Body of pancreas (tissue), 4 donors: ENCODE measurements at regions not wholly inside any gene's neighbourhood (a gene's known extent, or its start where the extent isn't known, plus 50 kb on each side); places are given as distances from the start of the nearest gene placed in this dataset.

Experiments
- ATAC-seq: fragments of 150-250 bp; one replicate; pipeline ENCODE4 v1.9.1; 2016
- DNase-seq, 4 donors: peaks; one replicate each; pipeline ENCODE4 v3.0.0-alpha.2; 2019
- H3K27ac ChIP-seq, 4 donors: fragments of 200-600 bp; sonication (generic); 1 replicate in 3 of 4; 2 replicates in 1 of 4; pipeline versions ENCODE4 v1.5.1 to v1.6.1; 2016 to 2019; ENCODE audit warnings: mild to moderate bottlenecking in 1 of 4, mixed read lengths in 1 of 4, moderate library complexity in 1 of 4
- H3K27me3 ChIP-seq, 2 donors: fragments of 200-600 bp; sonication (generic); one replicate each; pipeline ENCODE4 v1.6.0; 2016; ENCODE audit warnings: mild to moderate bottlenecking in 1 of 2
- H3K36me3 ChIP-seq, 2 donors: fragments of 200-600 bp; sonication (generic); replicated peaks in 1 of 2; 2 replicates each; pipeline ENCODE4 v1.5.1; 2016; ENCODE audit warnings: low read depth in 2 of 2; ENCODE audit not compliant: insufficient read depth in 1 of 2
- H3K4me1 ChIP-seq: fragments of 200-600 bp; sonication (generic); one replicate; pipeline ENCODE4 v1.6.0; 2016
- H3K4me3 ChIP-seq, 2 donors: fragments of 200-600 bp; sonication (generic); 1 replicate in 1 of 2; 2 replicates in 1 of 2; pipeline ENCODE4 v1.5.1; 2016 to 2019
- H3K9me3 ChIP-seq, 3 donors: fragments of 200-600 bp; sonication (generic); 1 replicate in 2 of 3; 2 replicates in 1 of 3; pipeline ENCODE4 v1.5.1; 2016
- CTCF ChIP-seq, 7 experiments: fragments of 450-650 bp in 4 of 7; fragments of 200-600 bp in 3 of 7; sonication (generic) in 3 of 7; IDR thresholded peaks; one replicate each; pipeline ENCODE4 v1.5.1; 2016 to 2019; ENCODE audit warnings: antibody characterized with exemption in 7 of 7
- POLR2A ChIP-seq, 3 donors: fragments of 450-650 bp; IDR thresholded peaks; one replicate each; pipeline ENCODE4 v1.6.1; 2016; ENCODE audit warnings: antibody characterized with exemption in 3 of 3, mild to moderate bottlenecking in 2 of 3
- WGBS, 2 donors: methylation state at CpG; one replicate each; pipeline ENCODE4 v1.1.5; 2017; 5-methylcytosine and 5-hydroxymethylcytosine counted together
- intact Hi-C: fragments of 100-400 bp; cut with DNase I; formaldehyde crosslinking; loops from one replicate; pipeline ENCODE4 v1.15.1; 2023

- no peak for ATAC-seq
- TF ChIP-seq CTCF (IDR thresholded peaks at IDR 0.05): no peak
- TF ChIP-seq POLR2A (IDR thresholded peaks at IDR 0.05): no peak
- DNase-seq: no peak
- no peak overlapping the region for H3K27ac ChIP-seq
- no peaks in the 10 kb centered on the region for H3K9me3 ChIP-seq
- H3K36me3 ChIP-seq: no peaks in the 10 kb centered on the region
- no peak overlapping the region for H3K4me3 ChIP-seq
- H3K27me3 ChIP-seq: no peaks in the 10 kb centered on the region
- H3K4me1 ChIP-seq: no peaks in the 10 kb centered on the region
- intact Hi-C loops: no loop called here
- WGBS, 2 donors: 22% methylated on average over 1 of the region's 1 CpG
Measured at GRCh38 chr18:53784253-53784652, 440.2 kb downstream of the MBD2 start.

- no peak overlapping the region for H3K27ac ChIP-seq
- no peaks in the 10 kb centered on the region for H3K36me3 ChIP-seq
- no peak overlapping the region for H3K4me3 ChIP-seq
- H3K27me3 ChIP-seq: no peaks in the 10 kb centered on the region
- H3K4me1 ChIP-seq: no peaks in the 10 kb centered on the region
- ATAC-seq: no peak
- 31 to 33% methylated on average over 1 of the region's 1 CpG for WGBS, 2 donors
- no peak for DNase-seq
- no peaks in the 10 kb centered on the region for H3K9me3 ChIP-seq
- TF ChIP-seq POLR2A (IDR thresholded peaks at IDR 0.05): no peak
- TF ChIP-seq CTCF (IDR thresholded peaks at IDR 0.05): no peak
- intact Hi-C loops: no loop called here
Measured at GRCh38 chr18:53780666-53781065, 443.8 kb downstream of the MBD2 start.

- ATAC-seq (no peak), DNase-seq (no peak)
- WGBS, 2 donors: 44 to 49% methylated on average over 2 of the region's 2 CpGs
- TF ChIP-seq POLR2A (IDR thresholded peaks at IDR 0.05) (no peak), CTCF (IDR thresholded peaks at IDR 0.05) (no peak)
- H3K4me3 ChIP-seq: no peak overlapping the region
- no peaks in the 10 kb centered on the region for H3K9me3 ChIP-seq
- H3K27me3 ChIP-seq: no peaks in the 10 kb centered on the region
- H3K36me3 ChIP-seq: no peaks in the 10 kb centered on the region
- intact Hi-C loops: no loop called here
- no peak overlapping the region for H3K27ac ChIP-seq
- no peaks in the 10 kb centered on the region for H3K4me1 ChIP-seq
Measured at GRCh38 chr18:53772293-53772692, 452.2 kb downstream of the MBD2 start.

GRCh38 chr18:53771664-53772063 lies 452.8 kb downstream of the MBD2 start:
- H3K36me3 ChIP-seq: no peaks in the 10 kb centered on the region
- intact Hi-C loops: no loop called here
- no peak overlapping the region for H3K27ac ChIP-seq
- H3K27me3 ChIP-seq: no peaks in the 10 kb centered on the region
- DNase-seq (no peak), ATAC-seq (no peak)
- no peaks in the 10 kb centered on the region for H3K4me1 ChIP-seq
- no peak overlapping the region for H3K4me3 ChIP-seq
- no peaks in the 10 kb centered on the region for H3K9me3 ChIP-seq
- TF ChIP-seq POLR2A (IDR thresholded peaks at IDR 0.05): no peak

GRCh38 chr18:53765211-53765610 lies 459.3 kb downstream of the MBD2 start:
- no peaks in the 10 kb centered on the region for H3K4me1 ChIP-seq
- no peaks in the 10 kb centered on the region for H3K9me3 ChIP-seq
- intact Hi-C loops: no loop called here
- no peak overlapping the region for H3K27ac ChIP-seq
- no peaks in the 10 kb centered on the region for H3K36me3 ChIP-seq
- WGBS, 2 donors: 66% methylated on average over 3 of the region's 3 CpGs
- TF ChIP-seq CTCF (IDR thresholded peaks at IDR 0.05): no peak
- TF ChIP-seq POLR2A (IDR thresholded peaks at IDR 0.05): no peak
- no peak for ATAC-seq
- H3K27me3 ChIP-seq: no peaks in the 10 kb centered on the region
- no peak for DNase-seq
- H3K4me3 ChIP-seq: no peak overlapping the region
